COLO668 (cell line): ENCODE measurements at regions not wholly inside any gene's neighbourhood (a gene's known extent, or its start where the extent isn't known, plus 50 kb on each side); places are given as distances from the start of the nearest gene placed in this dataset.

Experiments
- DNase-seq: peaks from one replicate; lab custom pipeline; 2025; ENCODE audit not compliant: unreplicated experiment; lab: John Stamatoyannopoulos, UW

GRCh38 chr10:4095166-4095917 lies 310.3 kb upstream of the KLF6 start:
- no peak for DNase-seq

- no peak for DNase-seq
Measured at GRCh38 chr10:4094751-4095150, 309.7 kb upstream of the KLF6 start.

GRCh38 chr10:4093438-4093837 lies 308.4 kb upstream of the KLF6 start:
- no peak for DNase-seq

GRCh38 chr10:4088354-4089066 lies 303.5 kb upstream of the KLF6 start:
- DNase-seq: no peak

- DNase-seq: no peak
Measured at GRCh38 chr10:4086131-4086898, 301.3 kb upstream of the KLF6 start.

GRCh38 chr10:4083509-4084003 lies 298.5 kb upstream of the KLF6 start:
- DNase-seq: no peak

GRCh38 chr10:4082861-4083260 lies 297.9 kb upstream of the KLF6 start:
- no peak for DNase-seq

- no peak for DNase-seq
Measured at GRCh38 chr10:4081685-4082111, 296.7 kb upstream of the KLF6 start.

- DNase-seq: no peak
Measured at GRCh38 chr10:4080225-4080805, 295.3 kb upstream of the KLF6 start.

GRCh38 chr10:4079803-4080202 lies 294.8 kb upstream of the KLF6 start:
- no peak for DNase-seq

- no peak for DNase-seq
Measured at GRCh38 chr10:4077804-4078203, 292.8 kb upstream of the KLF6 start.

GRCh38 chr10:4076983-4077382 lies 292.0 kb upstream of the KLF6 start:
- DNase-seq: no peak

- DNase-seq: no peak
Measured at GRCh38 chr10:4075443-4075842, 290.4 kb upstream of the KLF6 start.

GRCh38 chr10:4074545-4075407 lies 289.8 kb upstream of the KLF6 start:
- DNase-seq: no peak

- no peak for DNase-seq
Measured at GRCh38 chr10:4073912-4074311, 288.9 kb upstream of the KLF6 start.

- DNase-seq: no peak
Measured at GRCh38 chr10:4070921-4071660, 286.1 kb upstream of the KLF6 start.

- DNase-seq: no peak
Measured at GRCh38 chr10:4070184-4070583, 285.2 kb upstream of the KLF6 start.

GRCh38 chr10:4069491-4069890 lies 284.5 kb upstream of the KLF6 start:
- DNase-seq: no peak

- no peak for DNase-seq
Measured at GRCh38 chr10:4068629-4069028, 283.6 kb upstream of the KLF6 start.
